GM19193 (cell line): ENCODE measurements at regions not wholly inside any gene's neighbourhood (a gene's known extent, or its start where the extent isn't known, plus 50 kb on each side); places are given as distances from the start of the nearest gene placed in this dataset.

Experiments used
- POLR2A ChIP-seq: IDR thresholded peaks from 4 replicates; pipeline ENCODE4 v1.6.1; 2011; ENCODE audit not compliant: insufficient read depth, insufficient read length; ENCODE audit errors: extremely low read depth

- no peak for TF ChIP-seq POLR2A
These were observed 258.1 kb downstream of the PCNX1 start for GRCh38 chr14:71165121-71166031.

GRCh38 chr14:71166180-71166837 is 259.1 kb downstream of the PCNX1 start:
- no peak for TF ChIP-seq POLR2A

GRCh38 chr14:71168564-71169427 is 261.5 kb downstream of the PCNX1 start:
- TF ChIP-seq POLR2A, result no peak

- TF ChIP-seq POLR2A, result no peak
These were observed 262.6 kb downstream of the PCNX1 start for GRCh38 chr14:71169861-71170260.

- TF ChIP-seq POLR2A, result no peak
These were observed 268.2 kb downstream of the PCNX1 start for GRCh38 chr14:71175491-71175890.

GRCh38 chr14:71179066-71179465 is 271.8 kb downstream of the PCNX1 start:
- TF ChIP-seq POLR2A, result no peak

GRCh38 chr14:71180397-71180796 is 273.1 kb downstream of the PCNX1 start:
- no peak for TF ChIP-seq POLR2A

- TF ChIP-seq POLR2A, result no peak
These were observed 274.1 kb downstream of the PCNX1 start for GRCh38 chr14:71181215-71182003.

GRCh38 chr14:71183876-71184689 is 276.8 kb downstream of the PCNX1 start:
- TF ChIP-seq POLR2A, result no peak

- no peak for TF ChIP-seq POLR2A
These were observed 278.4 kb downstream of the PCNX1 start for GRCh38 chr14:71185637-71186036.

GRCh38 chr14:71187633-71188356 is 280.5 kb downstream of the PCNX1 start:
- TF ChIP-seq POLR2A, result no peak

- TF ChIP-seq POLR2A, result no peak
These were observed 283.6 kb downstream of the PCNX1 start for GRCh38 chr14:71190770-71191374.
